Breast epithelium (tissue), 4 donors: ENCODE measurements at regions not wholly inside any gene's neighbourhood (a gene's known extent, or its start where the extent isn't known, plus 50 kb on each side); places are given as distances from the start of the nearest gene placed in this dataset.
A peak's percentile ranks its signal among the peaks of the same experiment; 100 is the strongest.

ENCODE experiments used
- DNase-seq, 2 donors: peaks; one replicate each; pipeline ENCODE4 v3.0.0-alpha.2; 2019; ENCODE audit warnings: low spot score in 2 of 2
- H3K27ac ChIP-seq, 2 donors: fragments of 200-600 bp; sonication (generic) in 1 of 2; one replicate each; pipeline ENCODE4 v1.5.1; 2016 to 2019; ENCODE audit warnings: mild to moderate bottlenecking in 1 of 2
- H3K27me3 ChIP-seq, 2 donors: fragments of 200-600 bp; sonication (generic) in 1 of 2; one replicate each; pipeline versions ENCODE4 v1.5.1 to v1.6.0; 2017 to 2019; ENCODE audit warnings: control low read depth in 1 of 2, mild to moderate bottlenecking in 1 of 2
- H3K36me3 ChIP-seq: fragments of 200-600 bp; one replicate; pipeline ENCODE4 v1.5.1; 2019
- H3K4me1 ChIP-seq, 2 donors: fragments of 200-600 bp; sonication (generic); one replicate each; pipeline ENCODE4 v1.5.1; 2016 to 2019; ENCODE audit warnings: control low read depth in 1 of 2
- H3K4me3 ChIP-seq, 3 donors: fragments of 200-600 bp; sonication (generic); 1 replicate in 2 of 3; 2 replicates in 1 of 3; pipeline ENCODE4 v1.5.1; 2016 to 2019; ENCODE audit warnings: mild to moderate bottlenecking in 3 of 3, moderate library complexity in 2 of 3
- H3K9me3 ChIP-seq, 2 donors: fragments of 200-600 bp; sonication (generic) in 1 of 2; one replicate each; pipeline ENCODE4 v1.5.1; 2016 to 2019; ENCODE audit warnings: control low read depth in 1 of 2
- POLR2A ChIP-seq: fragments of 450-650 bp; IDR thresholded peaks from one replicate; pipeline ENCODE4 v1.6.1; 2016; ENCODE audit warnings: antibody characterized with exemption, mild to moderate bottlenecking, moderate library complexity
- POLR2AphosphoS5 ChIP-seq, 3 donors: sonication (generic); formaldehyde crosslinking; IDR thresholded peaks; one replicate each; pipeline ENCODE4 v1.6.1; 2017; ENCODE audit warnings: antibody characterized with exemption in 3 of 3
- intact Hi-C: fragments of 100-400 bp; cut with DNase I; formaldehyde crosslinking; loops from one replicate; pipeline ENCODE4 v1.15.1; 2023; ENCODE audit warnings: low total_unique reads
- TF ChIP-seq, protein P1 (sequence below), 3 donors: fragments of 450-650 bp; IDR thresholded peaks; one replicate each; pipeline ENCODE4 v1.5.1; 2016 to 2017; ENCODE audit warnings: antibody characterized with exemption in 3 of 3, mild to moderate bottlenecking in 3 of 3, moderate library complexity in 3 of 3

DNA sequence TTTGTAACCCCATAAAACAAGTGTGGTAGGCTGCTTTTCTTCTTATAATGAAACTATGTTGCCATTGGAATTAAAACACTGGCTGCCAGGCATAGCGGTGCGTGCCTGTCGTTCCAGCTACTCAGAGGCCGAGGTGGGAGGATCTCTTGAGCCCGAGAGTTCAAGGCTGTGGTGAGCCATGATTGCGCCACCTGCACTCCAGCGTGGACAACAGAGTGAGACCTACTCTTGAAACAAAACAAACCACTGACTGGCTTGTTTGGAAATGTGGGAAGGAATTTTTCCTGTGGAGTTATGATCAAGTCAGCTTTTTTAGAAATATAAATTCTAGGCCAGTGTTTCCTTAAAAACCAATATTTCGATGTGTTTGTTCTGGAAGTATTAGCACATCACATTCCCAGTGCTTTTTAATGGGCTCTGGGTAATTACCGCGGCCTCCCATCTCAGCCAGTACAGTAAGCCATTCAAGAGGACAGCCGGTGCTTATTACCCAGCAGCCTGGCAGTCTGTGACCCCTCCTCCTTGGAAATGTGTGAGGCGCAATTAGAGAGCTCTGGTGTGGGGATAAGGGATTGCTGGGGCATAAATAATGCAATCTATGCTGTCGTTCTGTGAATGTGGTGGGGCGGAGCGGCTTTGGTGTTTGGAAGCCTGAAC, 58.3 kb upstream of the TRAK1 start:
- Histone ChIP-seq H3K36me3 (no peaks in the 10 kb centered on the region), H3K9me3 (no peaks in the 10 kb centered on the region), H3K27me3 (no peaks in the 10 kb centered on the region), H3K27ac (peak overlapping the region; percentile 71 to 90), H3K4me1 (peaks cover 0 to 6% of the 10 kb centered on the region in 2 donors), H3K4me3 (peak overlapping the region in 1 of 3 donors; percentile 10)
- peak in 1 of 3 donors; percentile 83 for TF ChIP-seq POLR2AphosphoS5 (IDR thresholded peaks at IDR 0.05)
- no peak for TF ChIP-seq POLR2A
- intact Hi-C loops, result no loop called here
- DNase-seq, result peak in 1 of 2 donors; percentile 78

DNA sequence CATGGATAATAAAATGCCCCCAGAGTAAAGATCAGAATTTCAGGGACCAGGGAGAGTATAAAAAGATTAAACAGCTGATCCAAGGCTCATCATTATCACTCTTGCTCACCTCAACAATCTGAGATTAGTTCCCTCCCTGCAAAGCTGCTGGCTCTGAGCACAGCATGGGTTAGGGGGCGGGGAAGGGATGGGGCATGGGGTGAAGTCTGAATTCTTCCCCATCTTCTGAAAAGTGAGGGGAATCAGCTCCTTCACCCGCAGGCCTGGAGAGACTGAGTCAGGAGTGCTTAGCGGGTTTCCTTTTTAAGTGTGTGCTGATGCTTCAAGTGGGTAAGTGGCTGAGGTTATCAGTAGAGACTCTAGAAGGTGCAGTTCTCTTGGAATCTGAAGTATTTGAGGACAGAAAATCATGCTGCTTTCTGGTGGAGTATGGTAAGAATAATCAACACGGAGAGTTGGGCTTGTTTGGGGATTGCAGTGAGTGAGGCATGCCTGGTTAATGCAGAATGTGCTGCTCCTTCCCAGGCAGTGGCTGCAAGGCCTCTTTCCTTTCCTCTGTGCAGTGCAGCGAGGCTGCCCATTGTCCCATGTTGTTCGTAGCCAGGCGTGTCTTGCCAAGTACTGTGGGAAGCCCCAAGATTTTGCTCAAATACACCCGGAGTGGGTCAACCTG, 59.2 kb upstream of the TRAK1 start:
- peak in 1 of 2 donors; percentile 7 for DNase-seq
- no peaks in the 10 kb centered on the region for H3K27me3 ChIP-seq
- peaks cover 0 to 6% of the 10 kb centered on the region in 2 donors for H3K4me1 ChIP-seq
- intact Hi-C loops, result no loop called here
- H3K4me3 ChIP-seq, result no peak overlapping the region
- TF ChIP-seq POLR2AphosphoS5 (IDR thresholded peaks at IDR 0.05) (no peak), POLR2A (no peak)
- TF ChIP-seq, protein P1, sequence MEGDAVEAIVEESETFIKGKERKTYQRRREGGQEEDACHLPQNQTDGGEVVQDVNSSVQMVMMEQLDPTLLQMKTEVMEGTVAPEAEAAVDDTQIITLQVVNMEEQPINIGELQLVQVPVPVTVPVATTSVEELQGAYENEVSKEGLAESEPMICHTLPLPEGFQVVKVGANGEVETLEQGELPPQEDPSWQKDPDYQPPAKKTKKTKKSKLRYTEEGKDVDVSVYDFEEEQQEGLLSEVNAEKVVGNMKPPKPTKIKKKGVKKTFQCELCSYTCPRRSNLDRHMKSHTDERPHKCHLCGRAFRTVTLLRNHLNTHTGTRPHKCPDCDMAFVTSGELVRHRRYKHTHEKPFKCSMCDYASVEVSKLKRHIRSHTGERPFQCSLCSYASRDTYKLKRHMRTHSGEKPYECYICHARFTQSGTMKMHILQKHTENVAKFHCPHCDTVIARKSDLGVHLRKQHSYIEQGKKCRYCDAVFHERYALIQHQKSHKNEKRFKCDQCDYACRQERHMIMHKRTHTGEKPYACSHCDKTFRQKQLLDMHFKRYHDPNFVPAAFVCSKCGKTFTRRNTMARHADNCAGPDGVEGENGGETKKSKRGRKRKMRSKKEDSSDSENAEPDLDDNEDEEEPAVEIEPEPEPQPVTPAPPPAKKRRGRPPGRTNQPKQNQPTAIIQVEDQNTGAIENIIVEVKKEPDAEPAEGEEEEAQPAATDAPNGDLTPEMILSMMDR (IDR thresholded peaks at IDR 0.05), result no peak
- H3K9me3 ChIP-seq, result no peaks in the 10 kb centered on the region
- no peaks in the 10 kb centered on the region for H3K36me3 ChIP-seq
- H3K27ac ChIP-seq, result peak overlapping the region; percentile 33 to 90

DNA sequence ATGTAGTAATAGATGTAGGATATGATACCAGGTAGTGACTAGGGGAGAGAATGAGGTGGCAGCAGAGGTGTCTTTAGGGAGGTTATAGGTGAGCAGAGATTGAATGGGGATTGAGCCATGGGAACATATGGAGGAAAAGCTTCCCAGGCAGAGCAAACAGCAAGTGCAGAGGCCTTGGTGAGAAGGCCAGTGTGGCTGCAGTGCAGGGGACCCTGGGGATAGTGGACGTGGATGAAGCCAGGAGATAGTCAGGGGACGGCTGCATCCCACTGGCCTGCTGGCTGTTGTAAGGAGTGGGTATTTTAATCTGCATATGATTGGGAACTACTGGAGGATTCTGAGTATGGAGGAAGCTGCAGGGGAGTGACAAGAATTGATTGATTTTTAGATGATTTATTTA, 62.7 kb upstream of the TRAK1 start:
- no peaks in the 10 kb centered on the region for H3K36me3 ChIP-seq
- H3K4me1 ChIP-seq, result peaks cover 0 to 6% of the 10 kb centered on the region in 2 donors
- TF ChIP-seq POLR2AphosphoS5 (IDR thresholded peaks at IDR 0.05) (no peak), POLR2A (no peak)
- TF ChIP-seq, protein P1 (IDR thresholded peaks at IDR 0.05), result no peak
- DNase-seq, result no peak
- no peaks in the 10 kb centered on the region for H3K9me3 ChIP-seq
- no peak overlapping the region for H3K4me3 ChIP-seq
- no peaks in the 10 kb centered on the region for H3K27me3 ChIP-seq
- no peak overlapping the region for H3K27ac ChIP-seq
- intact Hi-C loops, result no loop called here

DNA sequence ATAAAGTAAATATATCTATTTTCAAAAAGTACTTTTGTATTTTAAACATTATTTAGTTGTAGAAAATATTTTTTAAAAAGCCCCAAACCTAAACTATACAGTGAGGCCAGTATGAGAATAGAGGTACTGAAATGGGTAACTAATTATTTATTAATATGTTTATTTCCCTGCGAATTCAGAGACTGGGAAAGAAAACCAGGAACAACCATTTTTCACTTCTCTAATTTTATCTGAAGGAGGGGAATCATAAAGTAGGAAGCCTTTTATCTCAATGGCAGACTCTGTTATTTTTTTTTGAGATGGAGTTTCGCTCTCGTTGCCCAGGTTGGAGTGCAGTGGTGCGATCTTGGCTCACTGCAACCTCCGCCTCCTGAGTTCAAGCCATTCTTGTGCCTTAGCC, 63.6 kb upstream of the TRAK1 start:
- H3K4me3 ChIP-seq, result no peak overlapping the region
- no peak for DNase-seq
- H3K4me1 ChIP-seq, result peaks cover 0 to 6% of the 10 kb centered on the region in 2 donors
- no peaks in the 10 kb centered on the region for H3K27me3 ChIP-seq
- no peaks in the 10 kb centered on the region for H3K9me3 ChIP-seq
- intact Hi-C loops, result no loop called here
- H3K27ac ChIP-seq, result no peak overlapping the region
- TF ChIP-seq POLR2AphosphoS5 (IDR thresholded peaks at IDR 0.05) (no peak), POLR2A (no peak)
- TF ChIP-seq, protein P1 (IDR thresholded peaks at IDR 0.05), result no peak
- no peaks in the 10 kb centered on the region for H3K36me3 ChIP-seq

DNA sequence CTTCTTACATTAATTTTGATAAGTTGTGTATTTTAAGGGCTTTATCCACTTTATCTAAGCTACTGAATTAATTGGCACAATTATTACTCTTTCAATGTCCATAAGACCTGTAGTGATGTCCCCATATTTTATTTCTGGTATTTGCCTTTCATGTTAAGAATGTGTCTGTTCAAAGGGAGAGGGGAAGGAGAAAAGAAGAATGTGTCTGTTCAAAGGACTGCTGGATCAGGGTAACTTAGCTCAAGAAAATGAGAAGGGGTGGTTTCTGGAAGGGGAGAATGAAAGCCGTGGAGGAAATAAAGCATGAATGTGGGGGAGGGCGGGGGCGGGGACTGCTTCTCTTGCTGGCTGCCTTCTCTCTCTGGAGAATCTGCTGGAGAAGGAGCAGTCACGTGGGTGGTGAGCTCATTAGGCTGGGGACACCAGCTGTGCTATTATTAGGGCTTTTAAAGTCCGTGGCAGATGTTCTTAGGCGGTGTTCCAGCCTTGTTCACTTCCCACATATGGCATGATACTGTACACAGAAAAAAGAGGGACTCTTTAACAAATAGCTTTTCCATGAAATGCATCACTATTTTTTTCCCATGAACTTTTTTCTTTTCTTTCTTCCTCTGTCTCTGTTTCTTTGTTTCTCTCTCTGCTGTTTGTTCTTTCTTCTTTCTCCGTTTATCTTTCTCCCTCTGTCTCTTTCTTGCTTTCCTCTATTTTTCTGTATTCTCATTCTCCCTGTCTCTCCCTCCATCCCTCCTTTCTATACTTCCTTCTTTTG, 63.7 kb upstream of the ULK4 start:
- TF ChIP-seq, protein P1 (IDR thresholded peaks at IDR 0.05), result no peak
- TF ChIP-seq POLR2A (no peak), POLR2AphosphoS5 (IDR thresholded peaks at IDR 0.05) (peak; percentile 61 to 70 (median 69))
- Histone ChIP-seq H3K4me3 (peak overlapping the region in 2 of 3 donors; percentile 2 to 12), H3K36me3 (no peaks in the 10 kb centered on the region), H3K9me3 (no peaks in the 10 kb centered on the region), H3K27ac (peak overlapping the region; percentile 78 to 80), H3K27me3 (no peaks in the 10 kb centered on the region), H3K4me1 (no peaks in the 10 kb centered on the region)
- intact Hi-C loops, result no loop called here
- DNase-seq, result peak; percentile 57 to 92
